Right cardiac atrium (tissue), 5 donors: ENCODE measurements at regions not wholly inside any gene's neighbourhood (a gene's known extent, or its start where the extent isn't known, plus 50 kb on each side); places are given as distances from the start of the nearest gene placed in this dataset.

ENCODE experiments used
- ATAC-seq, 2 donors: fragments of 200-7000 bp; cut with Tn5 transposase; one replicate each; pipeline versions ENCODE4 v1.8.0 to v1.9.1; 2020; ENCODE audit warnings: moderate library complexity in 2 of 2, mild to moderate bottlenecking in 1 of 2
- DNase-seq, 3 donors: peaks; one replicate each; pipeline ENCODE4 v3.0.0-alpha.2; 2020
- H3K27ac ChIP-seq: one replicate; pipeline ENCODE4 v1.5.1; 2013; ENCODE audit warnings: mild to moderate bottlenecking, low read length, control low read depth, moderate library complexity
- H3K27me3 ChIP-seq: one replicate; pipeline ENCODE4 v1.6.1; 2013; ENCODE audit not compliant: control insufficient read depth, insufficient read depth
- H3K4me1 ChIP-seq: one replicate; pipeline ENCODE4 v1.6.1; 2013; ENCODE audit warnings: low read length; ENCODE audit not compliant: control insufficient read depth, insufficient read depth
- H3K4me3 ChIP-seq: one replicate; pipeline ENCODE4 v1.5.1; 2013; ENCODE audit warnings: low read length, control low read depth
- H3K9me3 ChIP-seq: one replicate; pipeline ENCODE4 v1.6.1; 2013; ENCODE audit warnings: low read length; ENCODE audit not compliant: control insufficient read depth
- WGBS: extraction: QIAGEN DNeasy Blood & Tissue Kit; methylation state at CpG from one replicate; pipeline ENCODE4 v1.1.7; 2013; 5-methylcytosine and 5-hydroxymethylcytosine counted together
- intact Hi-C, 4 donors: fragments of 100-400 bp; cut with DNase I; formaldehyde crosslinking; loops; one replicate each; pipeline versions ENCODE4 v1.11.0 to v1.14.0; 2022 to 2023
- donor health status: healthy with polysubstance abuse.
- donor health status: DM: no; HTN: yes; CAD: no.
- donor health status: DM: no; HTN: no; CAD: no.
- donor health status: DM: no; HTN: yes; CAD: no; lungs with severe emphysema.
- donor health status: DM: yes; HTN: yes; CAD: no.

GRCh38 chr7:69342154-69342884, 256.0 kb upstream of the AUTS2 start:
- 87% methylated on average over 10 of the region's 10 CpGs for WGBS
- no peaks in the 10 kb centered on the region for H3K9me3 ChIP-seq
- no peak for DNase-seq
- H3K27ac ChIP-seq, result no peak overlapping the region
- H3K27me3 ChIP-seq, result no peaks in the 10 kb centered on the region
- H3K4me3 ChIP-seq, result no peak overlapping the region
- intact Hi-C loops, result no loop called here
- ATAC-seq, result no peak
- no peaks in the 10 kb centered on the region for H3K4me1 ChIP-seq

- WGBS, result 23% methylated on average over 3 of the region's 3 CpGs
- Histone ChIP-seq H3K27me3 (no peaks in the 10 kb centered on the region), H3K27ac (no peak overlapping the region), H3K4me1 (no peaks in the 10 kb centered on the region), H3K9me3 (no peaks in the 10 kb centered on the region), H3K4me3 (no peak overlapping the region)
- ATAC-seq (no peak), DNase-seq (no peak)
- intact Hi-C loops, result no loop called here
Measured at GRCh38 chr7:69349291-69349690, 249.0 kb upstream of the AUTS2 start.

- Histone ChIP-seq H3K27ac (no peak overlapping the region), H3K9me3 (no peaks in the 10 kb centered on the region), H3K4me3 (no peak overlapping the region), H3K27me3 (no peaks in the 10 kb centered on the region), H3K4me1 (no peaks in the 10 kb centered on the region)
- DNase-seq, result no peak
- intact Hi-C loops, result no loop called here
- 28% methylated on average over 3 of the region's 3 CpGs for WGBS
- ATAC-seq, result peak in 1 of 2 donors; percentile 77
Measured at GRCh38 chr7:69358163-69358821, 240.0 kb upstream of the AUTS2 start.

- no peak for DNase-seq
- Histone ChIP-seq H3K9me3 (no peaks in the 10 kb centered on the region), H3K4me1 (no peaks in the 10 kb centered on the region), H3K27ac (no peak overlapping the region), H3K4me3 (no peak overlapping the region), H3K27me3 (no peaks in the 10 kb centered on the region)
- ATAC-seq, result no peak
- 65% methylated on average over 4 of the region's 4 CpGs for WGBS
- intact Hi-C loops, result no loop called here
Measured at GRCh38 chr7:69359003-69359700, 239.1 kb upstream of the AUTS2 start.

DNA sequence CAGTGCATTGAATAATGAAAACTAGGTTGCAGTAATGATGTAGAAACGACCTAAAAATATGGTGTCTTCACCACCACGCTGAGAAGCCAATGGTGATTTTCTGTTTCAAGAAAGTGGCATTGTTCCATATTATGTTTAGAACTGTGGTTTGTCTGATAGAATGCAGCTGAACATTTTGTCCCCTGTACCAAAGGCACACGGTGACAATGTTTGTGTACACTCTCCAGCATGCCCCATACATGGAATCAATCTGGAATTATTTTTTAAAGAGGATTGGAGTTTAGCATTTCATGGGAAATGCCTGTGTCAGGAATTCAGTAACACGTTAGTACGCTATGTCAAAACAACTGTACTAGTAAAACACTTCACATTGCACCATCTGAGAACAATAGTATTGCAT, 237.4 kb upstream of the AUTS2 start:
- Histone ChIP-seq H3K9me3 (no peaks in the 10 kb centered on the region), H3K4me1 (no peaks in the 10 kb centered on the region), H3K4me3 (no peak overlapping the region), H3K27me3 (no peaks in the 10 kb centered on the region), H3K27ac (no peak overlapping the region)
- DNase-seq (no peak), ATAC-seq (no peak)
- intact Hi-C loops, result no loop called here
- WGBS, result 70% methylated on average over 5 of the region's 5 CpGs

- no peak for ATAC-seq
- 95% methylated on average over 9 of the region's 9 CpGs for WGBS
- no peaks in the 10 kb centered on the region for H3K4me1 ChIP-seq
- intact Hi-C loops, result no loop called here
- DNase-seq, result no peak
- H3K27ac ChIP-seq, result no peak overlapping the region
- no peaks in the 10 kb centered on the region for H3K27me3 ChIP-seq
- H3K4me3 ChIP-seq, result no peak overlapping the region
- H3K9me3 ChIP-seq, result no peaks in the 10 kb centered on the region
Measured at GRCh38 chr7:69363136-69363535, 235.1 kb upstream of the AUTS2 start.

- intact Hi-C loops, result no loop called here
- DNase-seq, result no peak
- H3K27ac ChIP-seq, result no peak overlapping the region
- H3K27me3 ChIP-seq, result no peaks in the 10 kb centered on the region
- H3K4me1 ChIP-seq, result no peaks in the 10 kb centered on the region
- ATAC-seq, result no peak
- peak overlapping the region; percentile 32 for H3K4me3 ChIP-seq
- H3K9me3 ChIP-seq, result no peaks in the 10 kb centered on the region
- 64% methylated on average over 9 of the region's 9 CpGs for WGBS
Measured at GRCh38 chr7:69364813-69365643, 233.2 kb upstream of the AUTS2 start.

DNA sequence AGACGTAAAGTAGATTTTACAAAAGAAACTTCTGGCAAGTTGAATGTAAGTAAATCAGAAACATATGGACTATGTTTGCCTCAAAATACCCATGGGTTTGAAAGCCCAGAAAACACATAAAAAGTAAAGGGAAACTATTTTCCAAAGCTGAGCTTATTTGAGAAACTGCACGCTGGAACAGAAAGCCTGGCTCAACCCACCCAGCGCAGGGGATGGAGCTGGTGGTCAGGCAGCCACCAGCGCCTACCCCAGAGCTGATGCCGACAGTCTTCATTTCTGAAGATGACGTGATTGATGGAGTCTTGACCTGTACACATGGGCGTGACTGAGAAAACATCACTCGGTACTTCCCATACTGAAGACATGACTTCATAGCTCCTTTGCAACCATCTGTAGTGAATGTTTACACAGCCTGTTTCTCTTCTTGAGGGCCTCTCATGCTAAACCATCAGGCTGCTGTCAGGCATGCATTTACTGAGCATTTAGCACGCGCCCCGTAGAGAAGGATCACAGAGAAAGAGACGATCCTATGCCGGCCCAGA, 232.6 kb upstream of the AUTS2 start:
- H3K27me3 ChIP-seq, result no peaks in the 10 kb centered on the region
- H3K9me3 ChIP-seq, result no peaks in the 10 kb centered on the region
- no peak overlapping the region for H3K27ac ChIP-seq
- ATAC-seq (no peak), DNase-seq (no peak)
- intact Hi-C loops, result no loop called here
- WGBS, result 60% methylated on average over 13 of the region's 13 CpGs
- no peaks in the 10 kb centered on the region for H3K4me1 ChIP-seq
- H3K4me3 ChIP-seq, result peak overlapping the region; percentile 32

GRCh38 chr7:69367780-69368179, 230.5 kb upstream of the AUTS2 start:
- intact Hi-C loops, result no loop called here

DNA sequence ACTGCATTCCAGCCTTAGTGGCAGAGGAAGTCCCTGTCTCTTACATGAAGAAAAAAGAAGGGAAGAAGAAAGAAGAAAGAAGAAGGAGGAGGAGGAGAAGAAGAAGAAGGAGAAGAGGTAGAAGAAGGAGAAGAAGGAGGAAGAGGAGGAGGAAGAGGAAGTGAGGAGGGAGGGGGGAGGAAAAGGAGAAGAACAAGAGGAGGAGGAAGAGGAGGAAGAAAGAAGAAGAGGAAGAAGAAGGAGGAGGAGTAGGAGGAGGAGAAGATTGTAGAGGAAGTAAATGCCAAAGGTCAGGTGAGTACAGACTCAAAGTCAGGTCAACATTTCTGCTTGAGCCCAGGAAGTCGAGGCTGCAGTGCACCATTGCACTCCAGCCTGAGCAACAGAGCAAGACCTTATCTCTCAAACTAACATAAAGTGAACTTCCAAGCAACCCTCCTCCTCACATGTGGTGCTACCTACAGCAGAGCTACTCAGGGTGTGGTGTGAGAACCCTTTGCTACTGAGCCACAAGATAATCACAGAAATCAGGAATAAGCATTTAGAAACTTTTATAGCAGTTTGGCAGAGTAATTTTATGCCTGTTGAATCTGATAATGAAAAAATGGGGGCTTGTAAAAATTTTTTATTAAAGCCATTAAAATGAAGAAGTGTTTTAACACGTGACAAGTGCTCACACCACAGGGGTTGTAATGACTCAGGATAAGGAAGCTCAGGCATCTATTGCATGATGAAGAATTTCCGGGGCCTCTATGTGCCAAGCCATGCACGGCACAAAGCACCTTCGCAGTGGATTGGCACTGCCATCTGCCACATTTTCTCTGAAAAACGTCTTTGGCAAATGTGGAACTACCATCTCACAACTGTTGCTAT, 224.9 kb upstream of the AUTS2 start:
- Histone ChIP-seq H3K27ac (no peak overlapping the region), H3K4me1 (peaks cover 2% of the 10 kb centered on the region), H3K9me3 (no peaks in the 10 kb centered on the region), H3K27me3 (no peaks in the 10 kb centered on the region), H3K4me3 (no peak overlapping the region)
- DNase-seq, result no peak
- intact Hi-C loops, result no loop called here
- WGBS, result 30% methylated on average over 6 of the region's 6 CpGs
- no peak for ATAC-seq

More at GRCh38 chr7:69367780-69368179, 230.5 kb upstream of the AUTS2 start:
- no peaks in the 10 kb centered on the region for H3K9me3 ChIP-seq
- no peak for DNase-seq
- no peaks in the 10 kb centered on the region for H3K27me3 ChIP-seq
- ATAC-seq, result no peak
- WGBS, result 78% methylated on average over 8 of the region's 8 CpGs
- H3K4me1 ChIP-seq, result no peaks in the 10 kb centered on the region
- no peak overlapping the region for H3K27ac ChIP-seq
- H3K4me3 ChIP-seq, result no peak overlapping the region
